GM12872 (cell line): ENCODE measurements at regions not wholly inside any gene's neighbourhood (a gene's known extent, or its start where the extent isn't known, plus 50 kb on each side); places are given as distances from the start of the nearest gene placed in this dataset.

Source experiments
- CTCF ChIP-seq: IDR thresholded peaks from 3 replicates; pipeline ENCODE4 v1.5.1; 2011; ENCODE audit warnings: low read depth, mild to moderate bottlenecking, low read length, moderate library complexity; ENCODE audit not compliant: insufficient read depth

DNA sequence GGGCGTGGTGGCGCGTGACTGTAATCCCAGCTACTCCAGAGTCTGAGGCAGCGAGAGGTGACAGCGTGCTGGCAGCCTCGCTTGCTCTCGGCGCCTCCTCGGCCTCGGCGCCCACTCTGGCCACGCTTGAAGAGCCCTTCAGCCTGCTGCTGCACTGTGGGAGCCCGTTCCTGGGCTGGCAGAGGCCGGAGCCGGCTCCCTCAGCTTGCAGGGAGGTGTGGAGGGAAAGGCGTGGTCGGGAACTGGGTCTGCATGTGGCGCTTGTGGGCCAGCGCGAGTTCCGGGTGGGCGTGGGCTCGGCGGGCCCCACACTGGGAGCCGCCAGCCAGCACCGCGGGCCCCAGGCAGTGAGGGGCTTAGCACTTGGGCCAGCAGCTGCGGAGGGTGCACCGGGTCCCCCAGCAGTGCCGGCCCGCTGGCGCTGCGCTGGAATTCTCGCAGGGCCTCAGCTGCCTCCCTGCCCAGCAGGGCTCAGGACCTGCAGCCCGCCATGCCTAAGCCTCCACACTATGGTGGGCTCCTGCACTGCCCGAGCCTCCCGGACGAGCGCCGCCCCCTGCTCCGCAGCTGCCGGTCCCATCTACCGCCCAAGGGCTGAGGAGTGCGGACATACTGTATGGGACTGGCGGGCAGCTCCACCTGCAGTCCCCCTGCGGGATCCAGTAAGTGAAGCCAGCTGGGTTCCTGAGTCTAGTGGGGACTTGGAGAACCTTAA is 1093.3 kb upstream of the CDH8 start:
- no peak for TF ChIP-seq CTCF

DNA sequence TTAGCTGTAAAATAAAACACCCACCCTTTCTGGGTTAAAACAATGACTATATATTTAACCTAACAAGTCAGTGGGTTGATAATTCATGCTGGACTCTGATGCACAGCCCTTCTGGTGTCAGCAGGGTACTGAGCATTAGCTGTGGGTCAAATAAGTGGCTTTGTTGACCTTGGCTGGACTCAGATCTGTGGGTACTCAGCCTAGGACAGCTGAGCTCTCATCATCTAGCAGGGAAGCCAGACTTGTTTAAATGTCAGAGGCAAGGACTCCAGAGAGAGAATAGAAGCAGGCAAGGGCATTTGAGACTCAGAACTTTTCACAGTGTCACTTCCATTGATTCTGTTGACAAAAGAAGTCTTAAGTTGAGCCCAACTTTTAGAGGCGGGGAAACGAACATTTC is 1063.8 kb upstream of the CDH8 start:
- TF ChIP-seq CTCF: no peak

GRCh38 chr16:63096857-63097256 is 1060.6 kb upstream of the CDH8 start:
- TF ChIP-seq CTCF: no peak

DNA sequence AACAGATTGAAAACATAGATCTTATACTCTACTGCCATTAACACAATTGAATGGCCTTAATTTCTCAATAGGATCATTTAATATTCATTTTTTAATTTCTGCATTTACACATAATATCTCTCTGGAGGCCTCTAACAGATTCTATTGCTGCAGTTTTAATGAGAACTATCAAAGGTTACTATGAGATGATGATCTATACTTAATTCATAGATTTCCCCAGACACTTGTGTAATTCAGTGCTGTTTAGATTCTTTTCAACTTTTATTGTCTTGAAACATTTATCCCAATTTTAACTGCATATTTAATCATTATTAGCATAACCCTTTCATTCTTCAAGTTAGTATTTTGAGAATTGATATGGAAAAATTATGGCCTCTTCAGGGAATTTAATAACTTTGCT is 1056.5 kb upstream of the CDH8 start:
- no peak for TF ChIP-seq CTCF

GRCh38 chr16:63082101-63082500 is 1045.9 kb upstream of the CDH8 start:
- no peak for TF ChIP-seq CTCF

DNA sequence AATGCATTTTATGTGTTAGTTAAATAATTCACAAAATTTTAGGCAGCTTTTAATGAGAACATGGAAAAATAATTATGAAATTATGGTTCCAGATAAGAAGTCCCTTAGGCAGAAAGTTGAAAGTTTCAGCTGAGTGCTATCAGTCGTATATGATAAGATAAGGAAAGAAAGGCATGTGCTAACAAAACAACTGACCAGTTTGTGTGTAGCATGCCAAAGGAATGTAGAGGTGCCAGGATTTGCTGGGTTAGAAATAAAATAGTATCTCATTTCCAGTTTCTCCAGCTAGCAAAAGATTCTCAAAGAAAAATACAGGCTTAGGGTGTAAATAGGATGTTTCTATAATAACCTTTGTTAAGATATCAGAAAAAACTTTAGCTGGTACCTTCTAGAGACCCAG is 1044.5 kb upstream of the CDH8 start:
- no peak for TF ChIP-seq CTCF

- TF ChIP-seq CTCF: no peak
Measured at GRCh38 chr16:63069047-63069446, 1032.8 kb upstream of the CDH8 start.

DNA sequence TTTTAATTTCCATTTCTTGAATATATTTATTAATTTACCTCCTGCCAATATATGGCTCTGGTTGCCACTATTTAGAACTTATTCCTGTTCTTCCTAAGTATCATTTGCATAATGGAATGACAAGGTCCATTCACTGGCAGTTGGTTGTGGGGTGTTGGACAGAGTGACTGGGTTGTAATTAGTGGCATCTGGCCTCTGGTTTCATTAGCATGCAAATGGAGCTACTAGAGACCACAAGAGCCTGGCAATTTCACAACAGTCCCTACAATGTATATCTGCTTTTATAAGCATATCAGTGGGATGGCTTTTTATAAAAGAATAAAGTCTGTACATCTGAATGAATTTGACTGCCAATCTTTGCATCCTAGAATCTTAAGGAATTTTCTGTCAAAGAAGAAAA is 1030.9 kb upstream of the CDH8 start:
- no peak for TF ChIP-seq CTCF
